SH-SY5Y (cell line): ENCODE measurements at regions not wholly inside any gene's neighbourhood (a gene's known extent, or its start where the extent isn't known, plus 50 kb on each side); places are given as distances from the start of the nearest gene placed in this dataset.

Experiments
- GATA2 ChIP-seq: IDR thresholded peaks from 2 replicates; pipeline ENCODE4 v1.6.1; 2011; ENCODE audit warnings: mild to moderate bottlenecking, low read depth, low read length
- GATA3 ChIP-seq: IDR thresholded peaks from 2 replicates; pipeline ENCODE4 v1.6.1; 2011; ENCODE audit warnings: low read depth, mild to moderate bottlenecking, low read length, moderate library complexity

- TF ChIP-seq GATA2: no peak
- TF ChIP-seq GATA3: no peak
Observed at GRCh38 chr9:18138656-18139055, 335.3 kb upstream of the ADAMTSL1 start.
